ENCODE measurements at regions not wholly inside any gene's neighbourhood (a gene's known extent, or its start where the extent isn't known, plus 50 kb on each side); places are given as distances from the start of the nearest gene placed in this dataset.

DNA sequence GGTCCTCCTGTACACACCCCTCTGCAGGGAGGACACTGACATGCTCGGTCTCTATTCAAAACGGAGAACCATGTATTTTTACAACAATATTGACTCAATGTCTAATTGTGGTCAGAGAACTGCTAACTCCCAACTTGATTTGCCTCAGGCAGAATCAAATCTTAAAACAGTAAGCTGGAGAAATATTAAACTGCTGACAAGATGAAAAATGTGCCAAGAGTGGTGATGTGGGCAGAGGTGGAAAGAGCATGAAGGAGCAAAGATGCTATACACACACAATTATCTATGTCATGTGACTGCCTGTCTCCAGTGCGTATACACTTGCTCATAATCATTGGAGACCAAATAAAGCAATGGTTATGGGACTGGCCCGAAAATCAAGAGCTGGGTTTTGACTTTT is 556.1 kb upstream of the ZNF608 start:
- Histone ChIP-seq H3K9me3 (ENCODE audit: control insufficient read depth in 4 of 4, insufficient read depth in 3 of 4, low read length in 3 of 4) (peaks cover 0 to 3% (median 0%) of the 10 kb centered on the region in 4 donors), H3K36me3 (ENCODE audit: control insufficient read depth in 4 of 4, insufficient read depth in 4 of 4, low read length in 4 of 4) (no peaks in the 10 kb centered on the region), H3K9ac (ENCODE audit: insufficient read depth in 1 of 2, low read length in 2 of 2) (no peak overlapping the region), H3K4me3 (no peak overlapping the region), H3K27ac (ENCODE audit: low read depth in 1 of 2, low read length in 1 of 2) (no peak overlapping the region), H3K4me1 (ENCODE audit: control insufficient read depth in 5 of 5, insufficient read depth in 5 of 5, low read length in 5 of 5) (peaks cover 0 to 3% (median 0%) of the 10 kb centered on the region in 5 donors), H3K27me3 (ENCODE audit: control insufficient read depth in 3 of 3, insufficient read depth in 3 of 3, low read length in 2 of 3) (no peaks in the 10 kb centered on the region)
- 91 to 95% methylated on average over 4 of the region's 4 CpGs for WGBS, 2 donors
- no peak for DNase-seq
- no peak for ATAC-seq (ENCODE audit: insufficient read depth, low FRiP score)
- TF ChIP-seq, protein P1, sequence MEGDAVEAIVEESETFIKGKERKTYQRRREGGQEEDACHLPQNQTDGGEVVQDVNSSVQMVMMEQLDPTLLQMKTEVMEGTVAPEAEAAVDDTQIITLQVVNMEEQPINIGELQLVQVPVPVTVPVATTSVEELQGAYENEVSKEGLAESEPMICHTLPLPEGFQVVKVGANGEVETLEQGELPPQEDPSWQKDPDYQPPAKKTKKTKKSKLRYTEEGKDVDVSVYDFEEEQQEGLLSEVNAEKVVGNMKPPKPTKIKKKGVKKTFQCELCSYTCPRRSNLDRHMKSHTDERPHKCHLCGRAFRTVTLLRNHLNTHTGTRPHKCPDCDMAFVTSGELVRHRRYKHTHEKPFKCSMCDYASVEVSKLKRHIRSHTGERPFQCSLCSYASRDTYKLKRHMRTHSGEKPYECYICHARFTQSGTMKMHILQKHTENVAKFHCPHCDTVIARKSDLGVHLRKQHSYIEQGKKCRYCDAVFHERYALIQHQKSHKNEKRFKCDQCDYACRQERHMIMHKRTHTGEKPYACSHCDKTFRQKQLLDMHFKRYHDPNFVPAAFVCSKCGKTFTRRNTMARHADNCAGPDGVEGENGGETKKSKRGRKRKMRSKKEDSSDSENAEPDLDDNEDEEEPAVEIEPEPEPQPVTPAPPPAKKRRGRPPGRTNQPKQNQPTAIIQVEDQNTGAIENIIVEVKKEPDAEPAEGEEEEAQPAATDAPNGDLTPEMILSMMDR (IDR thresholded peaks at IDR 0.05; ENCODE audit: control extremely low read depth, extremely low read depth), result no peak

DNA sequence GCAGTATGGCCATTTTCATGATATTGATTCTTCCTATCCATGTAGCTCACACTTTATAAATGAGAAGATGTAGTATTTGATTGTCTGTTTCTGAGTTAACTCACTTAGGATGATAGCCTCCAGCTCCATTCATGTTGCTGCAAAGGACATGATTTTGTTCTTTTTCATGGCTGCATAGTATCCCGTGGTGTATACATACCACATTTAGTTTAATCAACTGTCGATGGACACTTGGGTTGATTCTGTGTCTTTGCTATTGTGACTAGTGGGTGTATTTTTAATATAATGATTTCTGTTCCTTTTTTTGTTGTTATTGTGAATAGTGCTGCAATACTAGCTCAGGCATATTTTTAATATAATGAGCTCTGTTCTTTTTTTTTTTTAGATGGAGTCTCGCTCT is 560.3 kb upstream of the ZNF608 start:
- ATAC-seq (ENCODE audit: insufficient read depth, low FRiP score) (no peak), DNase-seq (no peak)
- H3K36me3 ChIP-seq (ENCODE audit: control insufficient read depth in 4 of 4, insufficient read depth in 4 of 4, low read length in 4 of 4), result no peaks in the 10 kb centered on the region
- no peak overlapping the region for H3K9ac ChIP-seq (ENCODE audit: insufficient read depth in 1 of 2, low read length in 2 of 2)
- H3K27ac ChIP-seq (ENCODE audit: low read depth in 1 of 2, low read length in 1 of 2), result no peak overlapping the region
- no peaks in the 10 kb centered on the region for H3K4me1 ChIP-seq (ENCODE audit: control insufficient read depth in 5 of 5, insufficient read depth in 5 of 5, low read length in 5 of 5)
- TF ChIP-seq, protein P1 (IDR thresholded peaks at IDR 0.05; ENCODE audit: control extremely low read depth, extremely low read depth), result no peak
- 95 to 97% methylated on average over 3 of the region's 3 CpGs for WGBS, 2 donors
- H3K27me3 ChIP-seq (ENCODE audit: control insufficient read depth in 3 of 3, insufficient read depth in 3 of 3, low read length in 2 of 3), result no peaks in the 10 kb centered on the region
- H3K4me3 ChIP-seq, result no peak overlapping the region
- peaks cover 0 to 3% (median under 1%) of the 10 kb centered on the region in 4 donors for H3K9me3 ChIP-seq (ENCODE audit: control insufficient read depth in 4 of 4, insufficient read depth in 3 of 4, low read length in 3 of 4)

DNA sequence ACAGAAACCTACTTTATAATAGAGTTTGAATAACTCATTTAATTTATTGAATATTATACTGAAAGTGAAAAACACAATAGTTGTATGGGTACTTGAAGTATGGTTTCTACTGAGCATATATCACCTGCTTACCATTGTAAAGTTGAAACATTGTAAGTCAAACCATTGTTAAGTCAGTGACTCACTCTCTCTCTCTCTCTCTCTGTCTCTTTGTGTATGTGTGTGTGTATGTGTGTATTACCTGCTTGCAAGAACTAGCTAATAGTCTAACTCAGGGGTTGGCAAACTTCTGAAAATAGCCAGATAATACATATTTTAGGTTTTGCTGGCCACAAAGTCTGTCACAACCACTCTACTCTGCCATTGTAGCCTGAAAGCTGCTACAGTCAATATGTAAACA is 564.3 kb upstream of the ZNF608 start:
- no peak overlapping the region for H3K9ac ChIP-seq (ENCODE audit: insufficient read depth in 1 of 2, low read length in 2 of 2)
- peaks cover 0 to 3% (median 3%) of the 10 kb centered on the region in 4 donors for H3K9me3 ChIP-seq (ENCODE audit: control insufficient read depth in 4 of 4, insufficient read depth in 3 of 4, low read length in 3 of 4)
- ATAC-seq (ENCODE audit: insufficient read depth, low FRiP score) (no peak), DNase-seq (no peak)
- H3K4me1 ChIP-seq (ENCODE audit: control insufficient read depth in 5 of 5, insufficient read depth in 5 of 5, low read length in 5 of 5), result no peaks in the 10 kb centered on the region
- TF ChIP-seq, protein P1 (IDR thresholded peaks at IDR 0.05; ENCODE audit: control extremely low read depth, extremely low read depth), result no peak
- no peak overlapping the region for H3K27ac ChIP-seq (ENCODE audit: low read depth in 1 of 2, low read length in 1 of 2)
- H3K36me3 ChIP-seq (ENCODE audit: control insufficient read depth in 4 of 4, insufficient read depth in 4 of 4, low read length in 4 of 4), result no peaks in the 10 kb centered on the region
- H3K27me3 ChIP-seq (ENCODE audit: control insufficient read depth in 3 of 3, insufficient read depth in 3 of 3, low read length in 2 of 3), result no peaks in the 10 kb centered on the region
- H3K4me3 ChIP-seq, result no peak overlapping the region

DNA sequence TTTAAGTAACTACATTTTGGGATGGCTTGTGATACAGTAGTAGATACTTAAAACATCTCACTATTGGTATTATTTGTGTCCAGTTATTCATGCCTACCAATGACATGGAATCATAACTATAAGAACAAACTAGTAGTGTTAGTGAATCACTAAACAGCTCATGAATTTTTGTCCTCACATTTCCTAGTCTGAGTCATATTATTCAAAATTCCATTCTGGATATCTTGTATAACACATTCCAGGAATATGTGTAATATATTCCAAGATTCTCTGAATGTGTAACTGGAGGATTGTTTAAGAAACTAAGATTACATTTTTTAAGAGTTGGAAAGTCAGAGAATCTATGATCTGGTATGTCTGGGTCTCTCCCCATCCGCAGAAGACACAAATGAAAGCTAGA is 565.3 kb upstream of the ZNF608 start:
- Histone ChIP-seq H3K36me3 (ENCODE audit: control insufficient read depth in 4 of 4, insufficient read depth in 4 of 4, low read length in 4 of 4) (no peaks in the 10 kb centered on the region), H3K4me1 (ENCODE audit: control insufficient read depth in 5 of 5, insufficient read depth in 5 of 5, low read length in 5 of 5) (no peaks in the 10 kb centered on the region), H3K9me3 (ENCODE audit: control insufficient read depth in 4 of 4, insufficient read depth in 3 of 4, low read length in 3 of 4) (peaks cover 0 to 3% (median 2%) of the 10 kb centered on the region in 4 donors), H3K9ac (ENCODE audit: insufficient read depth in 1 of 2, low read length in 2 of 2) (no peak overlapping the region), H3K27me3 (ENCODE audit: control insufficient read depth in 3 of 3, insufficient read depth in 3 of 3, low read length in 2 of 3) (no peaks in the 10 kb centered on the region), H3K27ac (ENCODE audit: low read depth in 1 of 2, low read length in 1 of 2) (no peak overlapping the region), H3K4me3 (no peak overlapping the region)
- DNase-seq (no peak), ATAC-seq (ENCODE audit: insufficient read depth, low FRiP score) (peak; percentile 34)
- TF ChIP-seq, protein P1 (IDR thresholded peaks at IDR 0.05; ENCODE audit: control extremely low read depth, extremely low read depth), result no peak
- WGBS, 2 donors, result 86% methylated on average over 1 of the region's 1 CpG

All from lung (tissue), 11 donors.